Activated naive CD4-positive, alpha-beta T cell treated with anti-CD3 and anti-CD28 coated beads, Interleukin-2, amount 10 ng/mL, durations not matched to agents 7 days and 5 days (primary cell): ENCODE measurements at regions not wholly inside any gene's neighbourhood (a gene's known extent, or its start where the extent isn't known, plus 50 kb on each side); places are given as distances from the start of the nearest gene placed in this dataset.

Experiments used
- CTCF ChIA-PET: fragments of 350-600 bp; sonication (Branson Sonifier 250); formaldehyde crosslinking; loops from one replicate; lab custom pipeline; 2021; ENCODE audit warnings: antibody characterized with exemption; lab: Charles Lee
- DNase-seq: peaks from one replicate; pipeline ENCODE4 v3.0.0-alpha.2; 2020
- H3K27ac Mint-ChIP-seq: one replicate; pipeline ENCODE4 v1.8.0; 2021; ENCODE audit warnings: mild to moderate bottlenecking, moderate library complexity, mixed read lengths
- H3K27me3 Mint-ChIP-seq: one replicate; pipeline ENCODE4 v1.8.0; 2021; ENCODE audit warnings: mild to moderate bottlenecking, mixed read lengths
- H3K36me3 Mint-ChIP-seq: one replicate; pipeline ENCODE4 v1.8.0; 2021; ENCODE audit warnings: mixed read lengths
- H3K4me1 Mint-ChIP-seq: one replicate; pipeline ENCODE4 v1.8.0; 2021; ENCODE audit warnings: mixed read lengths
- H3K4me3 Mint-ChIP-seq: one replicate; pipeline ENCODE4 v1.8.0; 2021; ENCODE audit warnings: mild to moderate bottlenecking, moderate library complexity, mixed read lengths
- H3K9me3 Mint-ChIP-seq: one replicate; pipeline ENCODE4 v1.8.0; 2021; ENCODE audit warnings: mixed read lengths

DNA sequence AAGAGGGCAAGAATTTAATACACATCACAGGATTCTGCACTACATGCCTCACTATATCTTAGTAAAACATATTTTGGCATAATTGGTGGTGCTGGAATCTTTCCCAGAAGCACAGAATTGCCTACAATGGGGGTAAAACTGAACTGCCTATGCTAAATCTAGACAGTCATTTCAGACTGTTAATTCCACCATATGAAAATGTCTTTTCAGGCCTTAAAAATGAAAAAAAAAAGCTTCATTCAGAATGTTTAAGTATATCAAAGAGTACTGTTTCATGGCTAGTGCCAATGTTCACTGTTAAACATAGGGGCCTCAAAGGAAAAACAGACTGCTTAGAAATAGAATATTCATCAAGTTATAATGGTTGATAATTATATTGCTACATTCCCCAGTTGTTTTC lies 797.0 kb downstream of the PCDH19 start:
- no peak overlapping the region for H3K4me3 Mint-ChIP-seq
- H3K27me3 Mint-ChIP-seq: no peaks in the 10 kb centered on the region
- H3K36me3 Mint-ChIP-seq: no peaks in the 10 kb centered on the region
- no peaks in the 10 kb centered on the region for H3K9me3 Mint-ChIP-seq
- H3K4me1 Mint-ChIP-seq: no peaks in the 10 kb centered on the region
- H3K27ac Mint-ChIP-seq: no peak overlapping the region
- CTCF ChIA-PET: no interaction called here
- DNase-seq: no peak

- Mint-ChIP-seq H3K27me3 (no peaks in the 10 kb centered on the region), H3K9me3 (no peaks in the 10 kb centered on the region), H3K27ac (no peak overlapping the region), H3K4me1 (no peaks in the 10 kb centered on the region), H3K36me3 (no peaks in the 10 kb centered on the region), H3K4me3 (no peak overlapping the region)
- CTCF ChIA-PET: no interaction called here
- DNase-seq: no peak
These were observed 806.8 kb downstream of the PCDH19 start for GRCh38 chrX:99603091-99603814.

DNA sequence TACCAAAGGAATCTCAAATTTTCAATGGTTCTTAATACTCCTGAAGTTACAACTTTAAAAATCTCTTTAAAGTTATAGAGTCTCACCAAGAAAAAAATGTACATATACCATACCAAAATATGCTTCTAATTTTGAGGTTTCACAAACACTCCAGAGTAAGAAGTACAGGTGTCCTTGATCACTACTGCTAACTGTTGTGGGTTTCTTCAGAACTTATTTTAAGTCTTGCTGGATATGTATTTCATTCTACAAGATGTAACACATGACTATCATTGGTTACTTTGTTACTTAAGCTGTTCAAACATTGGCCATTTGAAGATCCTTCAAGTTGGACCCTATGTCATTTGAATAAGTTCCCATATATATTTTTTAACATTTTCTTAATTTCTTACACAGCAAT lies 808.0 kb downstream of the PCDH19 start:
- Mint-ChIP-seq H3K27me3 (no peaks in the 10 kb centered on the region), H3K27ac (no peak overlapping the region), H3K4me1 (no peaks in the 10 kb centered on the region), H3K36me3 (no peaks in the 10 kb centered on the region), H3K9me3 (no peaks in the 10 kb centered on the region), H3K4me3 (no peak overlapping the region)
- CTCF ChIA-PET: no interaction called here
- DNase-seq: no peak

GRCh38 chrX:99588936-99589335 lies 821.1 kb downstream of the PCDH19 start:
- DNase-seq: no peak
- no peaks in the 10 kb centered on the region for H3K9me3 Mint-ChIP-seq
- no peaks in the 10 kb centered on the region for H3K27me3 Mint-ChIP-seq
- H3K36me3 Mint-ChIP-seq: no peaks in the 10 kb centered on the region
- CTCF ChIA-PET: no interaction called here
- H3K4me3 Mint-ChIP-seq: no peak overlapping the region
- H3K27ac Mint-ChIP-seq: no peak overlapping the region
- no peaks in the 10 kb centered on the region for H3K4me1 Mint-ChIP-seq

DNA sequence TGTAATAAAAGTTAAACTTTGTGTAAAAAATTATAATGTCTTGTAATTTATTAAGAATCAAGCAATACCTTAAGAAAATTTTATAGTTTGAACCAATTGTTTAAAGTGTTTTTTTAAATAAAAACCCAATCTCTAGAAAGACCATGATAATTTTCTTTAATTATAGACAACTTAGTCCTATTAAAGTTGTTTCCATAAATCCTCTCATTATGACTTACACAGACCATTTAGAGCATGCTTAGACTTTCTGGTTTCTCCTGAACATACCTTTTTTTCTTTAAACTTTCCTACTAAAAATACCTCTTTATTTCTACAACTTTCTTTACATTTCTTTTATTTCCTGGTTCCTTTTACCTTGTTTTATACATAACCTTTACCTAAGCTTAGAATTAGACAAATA lies 837.4 kb downstream of the PCDH19 start:
- DNase-seq: no peak
- Mint-ChIP-seq H3K27ac (no peak overlapping the region), H3K27me3 (no peaks in the 10 kb centered on the region), H3K4me1 (no peaks in the 10 kb centered on the region), H3K4me3 (no peak overlapping the region), H3K9me3 (peaks cover 14% of the 10 kb centered on the region), H3K36me3 (no peaks in the 10 kb centered on the region)
- CTCF ChIA-PET: no interaction called here

DNA sequence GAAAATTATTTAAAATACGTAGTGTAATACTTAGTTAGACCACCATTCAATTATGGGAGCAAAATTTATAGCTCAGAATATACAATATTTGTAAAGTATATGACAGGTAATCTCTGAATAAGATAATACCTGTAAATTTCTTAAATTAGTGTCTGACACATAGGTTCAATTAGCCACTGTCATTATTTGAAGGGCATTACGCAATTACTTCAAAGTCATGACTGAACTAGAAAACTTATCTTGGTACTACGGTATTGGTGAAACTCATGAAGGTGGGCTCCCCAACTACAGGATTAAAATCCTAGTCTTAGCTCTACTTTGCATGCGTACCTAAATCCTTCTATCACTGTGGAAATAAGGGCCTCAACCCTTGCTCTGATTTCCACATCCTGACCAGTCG lies 860.7 kb downstream of the PCDH19 start:
- CTCF ChIA-PET: no interaction called here
- H3K27me3 Mint-ChIP-seq: no peaks in the 10 kb centered on the region
- no peak overlapping the region for H3K4me3 Mint-ChIP-seq
- no peak for DNase-seq
- H3K9me3 Mint-ChIP-seq: peaks cover 3% of the 10 kb centered on the region
- H3K27ac Mint-ChIP-seq: no peak overlapping the region
- H3K4me1 Mint-ChIP-seq: no peaks in the 10 kb centered on the region
- H3K36me3 Mint-ChIP-seq: no peaks in the 10 kb centered on the region

DNA sequence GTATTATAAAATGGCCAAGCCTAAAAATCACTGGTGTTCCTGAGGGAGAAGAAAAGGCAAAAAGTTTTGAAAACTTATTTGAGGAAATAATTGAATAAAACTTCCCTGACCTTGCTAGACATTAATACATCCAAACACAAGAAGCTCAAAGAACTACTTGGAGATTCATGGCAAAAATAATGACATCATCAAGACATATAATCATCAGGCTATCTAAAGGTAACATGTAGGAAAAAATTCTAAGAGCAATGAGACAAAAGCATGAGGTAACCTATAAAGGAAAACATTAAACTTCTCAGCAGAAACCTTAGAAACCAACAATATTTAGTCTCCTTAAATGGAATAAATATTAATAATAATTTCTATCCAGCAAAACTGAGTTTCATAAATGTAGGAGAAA lies 887.6 kb downstream of the PCDH19 start:
- Mint-ChIP-seq H3K4me3 (no peak overlapping the region), H3K4me1 (no peaks in the 10 kb centered on the region), H3K27me3 (no peaks in the 10 kb centered on the region), H3K27ac (no peak overlapping the region), H3K9me3 (no peaks in the 10 kb centered on the region), H3K36me3 (no peaks in the 10 kb centered on the region)
- CTCF ChIA-PET: no interaction called here
- DNase-seq: no peak

- Mint-ChIP-seq H3K27ac (no peak overlapping the region), H3K4me3 (no peak overlapping the region), H3K4me1 (no peaks in the 10 kb centered on the region), H3K36me3 (no peaks in the 10 kb centered on the region), H3K27me3 (no peaks in the 10 kb centered on the region), H3K9me3 (no peaks in the 10 kb centered on the region)
- CTCF ChIA-PET: no interaction called here
- DNase-seq: no peak
These were observed 902.3 kb downstream of the PCDH19 start for GRCh38 chrX:99507768-99508167.

GRCh38 chrX:99495453-99495852 lies 914.6 kb downstream of the PCDH19 start:
- no peak for DNase-seq
- CTCF ChIA-PET: no interaction called here
- no peak overlapping the region for H3K4me3 Mint-ChIP-seq

DNA sequence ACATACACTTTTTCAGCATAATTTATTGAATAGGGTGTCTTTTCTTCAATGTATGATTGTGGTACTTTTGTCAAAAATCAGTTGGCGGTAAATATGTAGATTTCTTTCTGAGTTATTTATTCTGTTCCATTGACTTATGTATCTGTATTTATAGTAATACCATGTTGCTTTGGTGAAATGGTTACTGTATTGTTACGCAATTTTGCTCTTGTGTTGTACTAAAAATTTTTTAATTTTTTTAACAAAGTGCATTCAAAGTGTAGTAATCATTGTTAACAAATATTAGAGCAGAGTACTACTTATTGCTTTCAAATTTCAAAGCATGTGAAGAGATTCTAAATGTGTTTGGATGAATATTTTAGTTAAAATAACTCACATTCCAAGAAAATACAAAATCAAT lies 915.4 kb downstream of the PCDH19 start:
- H3K4me3 Mint-ChIP-seq: no peak overlapping the region
- CTCF ChIA-PET: no interaction called here
- H3K27me3 Mint-ChIP-seq: no peaks in the 10 kb centered on the region
- H3K4me1 Mint-ChIP-seq: no peaks in the 10 kb centered on the region
- H3K36me3 Mint-ChIP-seq: no peaks in the 10 kb centered on the region
- no peak for DNase-seq
- peaks cover 11% of the 10 kb centered on the region for H3K9me3 Mint-ChIP-seq
- H3K27ac Mint-ChIP-seq: no peak overlapping the region

More at GRCh38 chrX:99495453-99495852, 914.6 kb downstream of the PCDH19 start:
- Mint-ChIP-seq H3K27me3 (no peaks in the 10 kb centered on the region), H3K9me3 (peaks cover 11% of the 10 kb centered on the region), H3K36me3 (no peaks in the 10 kb centered on the region), H3K4me1 (no peaks in the 10 kb centered on the region), H3K27ac (no peak overlapping the region)

DNA sequence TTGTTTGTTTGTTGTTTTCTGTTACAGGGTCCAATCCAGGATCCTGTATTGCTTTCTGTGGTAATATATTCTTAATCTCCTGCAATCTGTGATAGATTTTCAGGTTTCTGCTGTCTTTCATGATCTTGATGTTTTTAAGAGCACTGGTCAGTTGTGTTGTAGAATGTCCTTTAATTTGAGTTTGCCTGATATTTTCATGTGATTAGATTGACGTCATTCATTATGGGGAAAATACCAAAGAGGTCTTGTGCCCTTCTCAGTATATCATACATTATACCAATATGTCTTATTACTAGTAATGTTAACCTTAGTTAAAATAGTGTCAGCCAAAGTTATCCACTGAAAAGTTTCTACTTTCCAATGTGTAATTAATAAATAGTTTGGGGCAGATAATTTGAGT lies 929.3 kb downstream of the PCDH19 start:
- no peak for DNase-seq
- CTCF ChIA-PET: no interaction called here
- no peak overlapping the region for H3K27ac Mint-ChIP-seq
- H3K4me3 Mint-ChIP-seq: no peak overlapping the region
- no peaks in the 10 kb centered on the region for H3K36me3 Mint-ChIP-seq
- no peaks in the 10 kb centered on the region for H3K4me1 Mint-ChIP-seq
- no peaks in the 10 kb centered on the region for H3K9me3 Mint-ChIP-seq
- H3K27me3 Mint-ChIP-seq: no peaks in the 10 kb centered on the region

- no peak overlapping the region for H3K4me3 Mint-ChIP-seq
- no peak overlapping the region for H3K27ac Mint-ChIP-seq
- H3K27me3 Mint-ChIP-seq: no peaks in the 10 kb centered on the region
- DNase-seq: no peak
- CTCF ChIA-PET: no interaction called here
- H3K9me3 Mint-ChIP-seq: no peaks in the 10 kb centered on the region
- H3K4me1 Mint-ChIP-seq: no peaks in the 10 kb centered on the region
- H3K36me3 Mint-ChIP-seq: no peaks in the 10 kb centered on the region
These were observed 940.6 kb downstream of the PCDH19 start for GRCh38 chrX:99469439-99469838.

DNA sequence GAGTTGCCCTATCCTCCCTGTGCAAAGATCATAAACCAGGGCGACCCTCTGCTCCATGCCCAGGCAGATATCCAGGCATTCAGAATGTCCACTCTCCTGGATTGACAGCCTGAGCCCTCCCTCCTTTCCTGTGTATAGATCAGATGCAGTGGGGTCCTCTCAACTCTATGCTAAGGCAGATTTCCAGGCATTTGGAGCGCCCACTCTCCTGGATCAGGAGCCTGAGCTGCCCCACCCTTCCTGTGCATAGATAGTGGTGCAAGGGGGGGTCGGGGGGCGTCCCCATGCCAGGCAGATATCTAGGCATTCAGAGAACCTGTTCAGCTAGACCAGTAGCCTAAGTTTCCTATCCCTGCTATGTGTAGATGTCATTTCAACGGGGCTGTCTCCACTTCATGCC lies 941.1 kb downstream of the PCDH19 start:
- Mint-ChIP-seq H3K27me3 (no peaks in the 10 kb centered on the region), H3K4me1 (no peaks in the 10 kb centered on the region), H3K36me3 (no peaks in the 10 kb centered on the region), H3K4me3 (no peak overlapping the region), H3K9me3 (no peaks in the 10 kb centered on the region), H3K27ac (no peak overlapping the region)
- CTCF ChIA-PET: no interaction called here
- no peak for DNase-seq

- Mint-ChIP-seq H3K9me3 (no peaks in the 10 kb centered on the region), H3K36me3 (no peaks in the 10 kb centered on the region), H3K4me3 (no peak overlapping the region), H3K27me3 (no peaks in the 10 kb centered on the region), H3K27ac (no peak overlapping the region), H3K4me1 (no peaks in the 10 kb centered on the region)
- CTCF ChIA-PET: no interaction called here
- DNase-seq: no peak
These were observed 948.9 kb downstream of the PCDH19 start for GRCh38 chrX:99461223-99461622.

- Mint-ChIP-seq H3K27ac (no peak overlapping the region), H3K4me3 (no peak overlapping the region), H3K9me3 (peaks cover under 1% of the 10 kb centered on the region), H3K36me3 (no peaks in the 10 kb centered on the region), H3K27me3 (no peaks in the 10 kb centered on the region), H3K4me1 (no peaks in the 10 kb centered on the region)
- CTCF ChIA-PET: no interaction called here
- no peak for DNase-seq
These were observed 964.7 kb downstream of the PCDH19 start for GRCh38 chrX:99445336-99445735.

- Mint-ChIP-seq H3K36me3 (no peaks in the 10 kb centered on the region), H3K27me3 (no peaks in the 10 kb centered on the region), H3K9me3 (no peaks in the 10 kb centered on the region), H3K4me1 (no peaks in the 10 kb centered on the region), H3K4me3 (no peak overlapping the region), H3K27ac (no peak overlapping the region)
- no peak for DNase-seq
- CTCF ChIA-PET: no interaction called here
These were observed 988.3 kb downstream of the PCDH19 start for GRCh38 chrX:99421796-99422195.
